SHP77 (cell line): ENCODE measurements at regions not wholly inside any gene's neighbourhood (a gene's known extent, or its start where the extent isn't known, plus 50 kb on each side); places are given as distances from the start of the nearest gene placed in this dataset.

ENCODE experiments used
- DNase-seq, 2 experiments: peaks; one replicate each; lab custom pipeline; 2025; lab: John Stamatoyannopoulos, UW

- no peak for DNase-seq
Measured at GRCh38 chr7:21361413-21362125, 66.3 kb upstream of the SP4 start.

GRCh38 chr7:21364801-21365271, 63.0 kb upstream of the SP4 start:
- DNase-seq = no peak

- peak; percentile 87 to 91 for DNase-seq
Measured at GRCh38 chr7:21365866-21366624, 61.8 kb upstream of the SP4 start.

GRCh38 chr7:21367081-21367480, 60.8 kb upstream of the SP4 start:
- peak; percentile 79 to 86 for DNase-seq

GRCh38 chr7:21367537-21367936, 60.3 kb upstream of the SP4 start:
- peak in 1 of 2 experiments; percentile 46 for DNase-seq

GRCh38 chr7:21368317-21368716, 59.6 kb upstream of the SP4 start:
- DNase-seq = peak; percentile 87

- DNase-seq = peak; percentile 34 to 55
Measured at GRCh38 chr7:21370283-21370982, 57.5 kb upstream of the SP4 start.

GRCh38 chr7:21371360-21371759, 56.5 kb upstream of the SP4 start:
- no peak for DNase-seq

GRCh38 chr7:21373031-21373430, 54.9 kb upstream of the SP4 start:
- no peak for DNase-seq

GRCh38 chr7:21374134-21374533, 53.7 kb upstream of the SP4 start:
- no peak for DNase-seq

- DNase-seq = no peak
Measured at GRCh38 chr7:21377545-21377944, 50.3 kb upstream of the SP4 start.
